ENCODE measurements at regions not wholly inside any gene's neighbourhood (a gene's known extent, or its start where the extent isn't known, plus 50 kb on each side); places are given as distances from the start of the nearest gene placed in this dataset.

DNA sequence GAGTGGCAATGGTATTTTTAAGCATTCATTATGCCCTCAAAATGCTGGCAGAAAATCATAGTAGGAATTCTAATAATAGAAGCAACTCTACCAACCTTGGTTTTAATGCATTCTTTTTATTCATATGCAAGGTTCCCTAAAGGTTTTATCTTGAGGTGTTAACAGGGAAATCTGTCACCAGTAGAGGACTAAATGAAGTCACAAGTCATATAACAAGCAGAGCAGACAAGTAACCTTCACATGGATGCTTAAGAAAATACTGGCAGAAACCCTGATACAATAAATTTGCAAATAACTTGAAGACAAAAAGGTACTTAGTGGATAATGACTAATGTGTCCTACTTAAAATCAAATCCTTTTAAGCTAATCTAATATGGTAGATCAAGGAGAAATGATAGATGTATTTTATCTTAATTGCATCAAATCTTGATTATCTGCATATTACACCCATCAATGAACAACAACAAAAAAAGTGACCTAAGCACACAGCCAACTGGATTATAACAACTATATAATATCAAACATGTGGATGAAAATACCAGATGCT is 73.3 kb downstream of the RFC3 start:
- TF ChIP-seq, protein P1, sequence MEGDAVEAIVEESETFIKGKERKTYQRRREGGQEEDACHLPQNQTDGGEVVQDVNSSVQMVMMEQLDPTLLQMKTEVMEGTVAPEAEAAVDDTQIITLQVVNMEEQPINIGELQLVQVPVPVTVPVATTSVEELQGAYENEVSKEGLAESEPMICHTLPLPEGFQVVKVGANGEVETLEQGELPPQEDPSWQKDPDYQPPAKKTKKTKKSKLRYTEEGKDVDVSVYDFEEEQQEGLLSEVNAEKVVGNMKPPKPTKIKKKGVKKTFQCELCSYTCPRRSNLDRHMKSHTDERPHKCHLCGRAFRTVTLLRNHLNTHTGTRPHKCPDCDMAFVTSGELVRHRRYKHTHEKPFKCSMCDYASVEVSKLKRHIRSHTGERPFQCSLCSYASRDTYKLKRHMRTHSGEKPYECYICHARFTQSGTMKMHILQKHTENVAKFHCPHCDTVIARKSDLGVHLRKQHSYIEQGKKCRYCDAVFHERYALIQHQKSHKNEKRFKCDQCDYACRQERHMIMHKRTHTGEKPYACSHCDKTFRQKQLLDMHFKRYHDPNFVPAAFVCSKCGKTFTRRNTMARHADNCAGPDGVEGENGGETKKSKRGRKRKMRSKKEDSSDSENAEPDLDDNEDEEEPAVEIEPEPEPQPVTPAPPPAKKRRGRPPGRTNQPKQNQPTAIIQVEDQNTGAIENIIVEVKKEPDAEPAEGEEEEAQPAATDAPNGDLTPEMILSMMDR (IDR thresholded peaks at IDR 0.05; ENCODE audit: low read depth, low read length) = no peak
- no peak for TF ChIP-seq POLR2A (IDR thresholded peaks at IDR 0.05; ENCODE audit: extremely low read depth, insufficient read length)
- TF ChIP-seq, protein P2, sequence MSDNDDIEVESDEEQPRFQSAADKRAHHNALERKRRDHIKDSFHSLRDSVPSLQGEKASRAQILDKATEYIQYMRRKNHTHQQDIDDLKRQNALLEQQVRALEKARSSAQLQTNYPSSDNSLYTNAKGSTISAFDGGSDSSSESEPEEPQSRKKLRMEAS (IDR thresholded peaks at IDR 0.05; ENCODE audit: low read depth, low read length) = no peak
- TF ChIP-seq MYC (IDR thresholded peaks at IDR 0.05; ENCODE audit: low read depth, low read length) = no peak
